ENCODE measurements at regions not wholly inside any gene's neighbourhood (a gene's known extent, or its start where the extent isn't known, plus 50 kb on each side); places are given as distances from the start of the nearest gene placed in this dataset.

DNA sequence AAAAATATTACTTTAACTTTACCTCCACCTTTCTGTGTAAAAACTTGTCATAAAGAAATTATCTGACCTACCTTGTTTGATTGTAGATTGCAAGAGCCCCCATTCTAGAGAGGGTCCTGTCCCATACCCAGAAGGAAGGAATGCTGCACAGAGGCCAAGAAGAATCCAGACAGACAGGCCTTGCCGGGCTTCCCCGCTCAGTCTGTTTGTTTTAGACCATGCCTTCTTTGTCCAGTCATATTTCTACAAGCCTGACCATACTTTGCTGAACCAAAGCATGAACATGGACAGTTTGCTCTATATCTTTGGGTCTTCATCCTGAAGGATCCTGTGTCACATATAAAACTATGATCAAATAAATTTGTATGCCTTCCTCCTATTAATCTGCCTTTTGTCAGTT lies 95.8 kb upstream of the MYCBP2 start:
- no peak for DNase-seq

DNA sequence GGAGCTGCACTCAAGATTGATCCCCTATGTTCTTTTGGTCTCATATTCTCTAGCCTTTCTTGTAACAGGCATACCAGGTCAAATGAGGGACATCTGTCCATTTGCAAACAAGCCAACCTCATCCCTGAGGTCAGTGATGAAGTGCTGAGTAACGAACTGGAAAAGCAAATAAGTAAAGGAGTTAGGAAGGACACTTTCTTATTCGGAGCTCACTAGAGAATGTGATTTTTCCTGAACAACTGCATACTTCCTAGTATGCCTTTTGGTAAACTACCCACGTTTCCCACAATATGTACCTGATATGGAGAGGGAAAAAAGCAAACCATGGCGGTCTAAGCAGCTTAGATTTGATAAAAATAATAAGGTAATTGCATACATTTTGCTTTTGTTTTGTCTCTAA lies 91.0 kb upstream of the MYCBP2 start:
- DNase-seq, result no peak

GRCh38 chr13:77416666-77417212 lies 89.8 kb upstream of the MYCBP2 start:
- DNase-seq, result no peak

- no peak for DNase-seq
Measured at GRCh38 chr13:77415253-77416071, 88.6 kb upstream of the MYCBP2 start.

- no peak for DNase-seq
Measured at GRCh38 chr13:77412860-77413259, 86.0 kb upstream of the MYCBP2 start.

DNA sequence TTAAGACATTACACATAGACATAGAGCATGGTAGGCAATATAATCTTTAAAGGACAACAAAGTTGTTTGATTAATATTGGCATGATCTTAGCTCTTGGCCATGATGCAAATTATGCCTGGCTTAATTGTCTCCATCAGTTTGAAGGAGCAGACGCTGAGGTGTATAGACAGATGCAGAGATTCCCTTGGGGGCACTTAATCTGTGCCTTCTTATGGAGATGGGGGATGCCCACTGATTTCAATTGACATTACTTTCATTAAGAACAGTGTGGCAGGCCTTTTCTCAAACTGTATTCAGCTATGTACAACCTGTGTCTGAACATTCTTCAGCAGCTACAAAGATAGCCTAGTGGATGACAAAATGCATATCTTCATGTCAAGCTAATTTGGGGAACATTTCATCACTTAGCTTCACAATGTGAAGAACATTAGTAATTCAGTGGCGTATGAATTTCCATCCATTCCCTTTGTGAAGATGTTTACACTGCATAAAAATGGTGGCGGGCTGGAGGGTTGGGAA lies 85.3 kb upstream of the MYCBP2 start:
- no peak for DNase-seq

GRCh38 chr13:77409412-77409811 lies 82.5 kb upstream of the MYCBP2 start:
- DNase-seq, result no peak

DNA sequence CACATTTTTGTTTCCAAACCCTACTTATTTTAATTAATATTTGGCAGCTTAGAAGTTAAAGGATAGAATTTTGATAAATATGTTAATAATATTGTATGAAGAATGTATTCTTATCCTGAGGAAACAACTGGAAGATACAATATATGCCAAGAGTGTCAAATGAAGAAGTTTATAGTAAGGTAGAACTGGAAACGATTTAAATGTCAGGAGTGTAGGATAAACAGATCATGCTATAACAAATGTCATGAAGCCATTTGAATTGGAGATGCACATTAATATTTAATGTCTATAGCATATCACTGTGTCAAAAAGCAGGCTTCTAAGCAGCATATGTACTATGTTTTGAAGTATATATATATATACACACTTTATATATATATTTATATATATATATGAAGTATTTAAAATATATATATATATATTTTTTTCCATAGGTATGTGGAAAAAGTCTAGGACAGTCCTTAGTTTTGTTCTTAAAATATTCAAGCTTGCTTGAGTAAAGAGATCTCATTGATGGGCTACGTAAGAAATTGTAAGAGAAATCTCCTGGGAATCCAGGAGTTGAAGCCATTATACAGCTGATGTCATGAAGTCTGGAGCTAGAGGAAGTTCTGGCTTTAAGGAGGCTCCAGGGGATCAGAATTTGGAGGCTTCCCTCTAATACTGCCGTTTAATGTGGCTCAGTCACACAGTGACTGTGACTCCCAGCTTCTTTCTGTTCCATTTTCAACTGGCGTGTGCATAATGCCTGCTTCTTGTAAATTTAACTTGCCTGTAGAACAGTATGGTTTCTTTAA lies 79.9 kb upstream of the MYCBP2 start:
- no peak for DNase-seq

DNA sequence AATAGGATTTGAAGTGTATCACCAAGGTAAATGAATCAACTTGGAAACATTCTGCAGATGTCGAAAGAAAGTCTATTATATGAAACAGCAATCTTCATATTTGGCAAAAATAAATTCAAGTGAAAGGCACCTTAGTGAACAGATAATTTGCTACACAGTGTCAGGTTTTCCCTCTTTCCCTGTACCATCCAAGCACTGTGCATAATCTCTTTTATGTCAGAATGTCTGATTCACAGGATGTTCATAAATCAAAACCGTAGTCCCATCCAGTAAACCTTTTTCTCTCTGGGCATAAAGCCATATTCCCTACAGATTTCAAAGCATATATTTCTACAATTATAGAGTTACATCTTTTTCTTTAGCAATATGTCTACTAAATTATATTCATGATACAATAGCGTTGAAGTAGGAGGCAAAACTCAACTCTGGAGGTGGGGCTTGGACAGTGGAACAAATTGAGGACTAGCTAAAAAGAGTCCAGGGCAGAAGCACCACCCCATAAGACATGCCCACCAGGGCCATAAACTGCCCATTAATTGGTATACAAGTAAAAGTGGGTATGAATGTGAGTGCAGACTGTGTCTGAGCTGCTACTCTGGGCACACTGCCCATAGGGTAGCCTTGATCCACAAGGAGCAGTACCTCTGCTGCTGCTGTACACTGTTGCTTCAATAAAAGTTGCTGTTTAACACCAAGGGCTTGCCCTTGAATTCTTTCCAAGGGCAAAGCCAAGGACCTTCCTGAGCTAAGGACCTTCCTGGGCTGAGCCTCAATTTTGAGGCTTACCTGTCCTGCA lies 72.1 kb upstream of the MYCBP2 start:
- no peak for DNase-seq

DNA sequence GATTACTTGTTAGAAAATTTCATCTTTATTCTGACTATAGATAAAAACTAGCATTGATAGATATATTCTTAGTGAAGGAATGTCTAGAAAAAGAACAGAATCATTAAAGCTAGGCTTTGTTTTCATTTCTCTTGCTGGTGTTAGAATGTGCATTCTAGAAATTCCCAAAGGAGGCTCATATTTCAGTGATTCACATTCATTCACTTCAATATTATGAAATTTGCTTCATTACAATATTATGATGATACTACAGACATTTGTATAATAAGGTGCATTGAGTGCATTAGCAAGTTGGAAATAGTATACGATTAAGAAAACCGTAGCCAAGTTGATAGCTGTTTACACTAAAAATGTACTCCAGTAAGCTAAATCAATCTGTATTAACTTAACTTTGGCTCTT lies 70.7 kb upstream of the MYCBP2 start:
- DNase-seq, result no peak

- DNase-seq, result no peak
Measured at GRCh38 chr13:77391475-77391874, 64.6 kb upstream of the MYCBP2 start.

DNA sequence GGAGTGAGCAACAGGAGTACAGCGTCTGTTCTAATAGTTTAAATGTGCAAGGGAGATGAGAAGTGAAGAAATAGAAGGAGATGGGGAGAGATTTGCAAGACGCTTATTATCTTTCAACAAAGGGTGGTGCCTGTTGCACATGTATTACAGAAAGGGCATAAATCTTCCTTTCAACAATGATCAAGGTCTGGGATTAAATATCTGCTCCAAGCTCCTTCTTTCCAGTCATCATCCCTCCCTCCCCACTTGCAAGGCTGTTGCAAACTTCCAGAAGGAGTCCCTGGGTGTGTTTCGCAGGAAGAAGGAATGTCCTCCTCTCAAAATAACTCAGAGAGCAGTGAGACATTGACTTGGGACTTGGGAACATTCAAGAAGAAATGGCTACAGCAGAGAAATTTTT lies 63.5 kb upstream of the MYCBP2 start:
- no peak for DNase-seq

GRCh38 chr13:77389625-77390000 lies 62.7 kb upstream of the MYCBP2 start:
- no peak for DNase-seq

GRCh38 chr13:77388944-77389624 lies 62.2 kb upstream of the MYCBP2 start:
- DNase-seq, result no peak

DNA sequence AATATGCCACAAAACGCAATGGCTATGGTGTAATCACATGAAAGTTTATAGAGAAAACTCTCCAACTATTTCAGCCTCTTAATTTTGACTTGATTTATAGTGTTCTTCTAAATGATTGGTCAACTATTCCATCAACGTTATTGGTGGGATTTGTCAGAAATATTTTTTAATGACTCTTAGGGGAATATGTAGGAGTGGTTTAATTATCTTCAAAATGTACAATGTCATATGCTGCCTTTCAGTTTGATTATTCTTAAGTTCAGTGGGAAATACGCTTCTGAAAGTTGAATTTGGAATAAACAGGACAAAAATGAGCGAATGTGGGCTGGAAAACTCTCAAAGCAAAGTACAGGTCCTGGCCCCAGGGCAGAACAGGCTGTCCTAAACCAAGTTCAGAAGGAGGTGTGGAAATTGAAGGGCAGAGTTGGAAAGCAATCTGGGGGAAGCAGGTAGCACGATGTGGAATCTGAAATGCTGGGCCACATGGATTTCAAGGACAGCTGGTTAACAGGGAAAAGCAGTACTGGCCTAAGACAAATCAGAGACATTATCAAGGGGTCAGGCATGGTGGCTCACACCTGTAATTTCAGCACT lies 60.8 kb upstream of the MYCBP2 start:
- DNase-seq, result no peak

DNA sequence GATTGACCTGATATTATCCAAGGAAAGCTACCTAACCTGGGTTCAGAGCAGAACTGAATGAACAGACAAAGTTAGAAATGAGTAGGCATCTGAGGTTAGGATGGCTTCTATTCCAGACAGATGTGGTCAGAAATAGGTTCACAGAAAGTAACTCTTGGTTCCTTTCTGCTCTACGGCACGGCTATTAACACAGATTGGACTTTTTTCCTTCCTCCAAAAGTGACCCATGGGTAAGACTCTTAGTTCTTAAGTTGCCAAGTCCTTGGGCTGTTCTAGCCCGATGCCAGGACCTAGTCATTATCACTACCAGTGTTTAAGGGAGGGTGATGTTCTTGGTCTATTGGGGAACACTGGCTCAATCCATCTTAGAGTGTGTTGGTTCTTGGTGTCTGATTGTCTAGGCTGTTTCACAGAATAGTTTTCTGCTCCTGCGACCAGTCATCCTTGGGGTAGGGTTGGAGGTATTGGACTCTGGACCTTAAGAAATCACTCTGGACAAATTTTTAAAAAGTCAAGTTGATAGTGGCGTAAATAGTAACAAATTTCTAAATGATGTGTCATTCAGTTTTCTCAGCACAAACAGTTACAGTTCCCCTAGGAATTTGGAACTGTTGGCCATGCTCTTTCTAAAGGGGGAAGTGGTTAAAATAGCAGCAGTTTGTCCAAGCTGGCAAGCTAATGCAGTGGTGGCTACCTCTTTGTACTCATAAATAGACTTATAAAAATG lies 60.1 kb upstream of the MYCBP2 start:
- DNase-seq, result no peak

- DNase-seq, result no peak
Measured at GRCh38 chr13:77386046-77386445, 59.2 kb upstream of the MYCBP2 start.

DNA sequence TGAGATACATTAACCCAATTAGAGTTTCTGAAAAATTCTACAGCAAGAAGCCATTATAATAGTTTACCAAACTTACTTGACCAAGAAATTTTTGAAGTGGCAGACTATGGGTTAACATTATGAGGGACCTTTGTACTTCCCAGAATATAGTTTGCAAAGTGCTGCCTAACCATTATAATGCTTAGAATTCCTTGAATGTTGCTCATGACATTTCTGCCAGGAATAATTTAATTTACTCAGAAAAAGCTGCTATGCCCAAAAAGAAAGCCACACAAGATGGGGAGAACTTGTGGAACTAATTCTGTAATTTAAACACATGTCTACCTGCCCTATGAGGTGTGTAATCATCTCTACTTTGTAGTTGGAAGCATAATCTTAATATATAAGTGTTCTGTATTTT lies 58.1 kb upstream of the MYCBP2 start:
- DNase-seq, result no peak

- DNase-seq, result no peak
Measured at GRCh38 chr13:77383097-77383496, 56.2 kb upstream of the MYCBP2 start.

DNA sequence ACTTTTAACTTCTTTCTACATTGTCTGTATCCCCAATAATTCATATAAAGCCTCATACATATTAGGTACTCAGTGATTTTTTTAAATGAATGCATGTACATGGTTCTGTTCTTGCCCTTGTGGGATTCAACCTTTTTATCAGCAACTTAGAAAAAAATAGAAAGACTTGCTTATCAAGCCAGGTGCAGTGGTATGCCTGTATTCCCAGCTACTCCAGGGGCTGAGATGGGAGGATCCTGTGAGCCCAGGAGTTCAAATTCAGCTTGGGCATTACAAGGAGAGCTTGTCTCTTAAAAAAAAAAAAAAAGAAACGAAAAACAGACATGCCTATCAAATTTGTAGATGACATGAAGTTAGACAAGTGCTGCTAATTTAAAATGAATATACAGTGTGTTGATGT lies 54.2 kb upstream of the MYCBP2 start:
- no peak for DNase-seq

- no peak for DNase-seq
Measured at GRCh38 chr13:77379508-77379907, 52.6 kb upstream of the MYCBP2 start.
